GM12865 (cell line): ENCODE measurements at regions not wholly inside any gene's neighbourhood (a gene's known extent, or its start where the extent isn't known, plus 50 kb on each side); places are given as distances from the start of the nearest gene placed in this dataset.

Experiments
- DNase-seq: peaks from one replicate; pipeline ENCODE4 v3.0.0; 2010; ENCODE audit warnings: low read depth
- H3K4me3 ChIP-seq: 2 replicates; pipeline ENCODE4 v1.5.1; 2011; ENCODE audit warnings: mild to moderate bottlenecking, low read depth, low read length, control low read depth
- CTCF ChIP-seq: IDR thresholded peaks from 2 replicates; pipeline ENCODE4 v1.5.1; 2011; ENCODE audit warnings: low read length, control low read depth, low read depth, inconsistent platforms; ENCODE audit not compliant: insufficient read depth; ENCODE audit errors: missing control alignments

- DNase-seq: peak; percentile 38
- peak overlapping the region; percentile 23 for H3K4me3 ChIP-seq
- no peak for TF ChIP-seq CTCF
Observed at GRCh38 chr11:95711162-95711944, 78.2 kb downstream of the FAM76B start.

- no peak for TF ChIP-seq CTCF
- no peak overlapping the region for H3K4me3 ChIP-seq
- no peak for DNase-seq
Observed at GRCh38 chr11:95708681-95709080, 80.9 kb downstream of the FAM76B start.

- DNase-seq: no peak
- no peak overlapping the region for H3K4me3 ChIP-seq
- TF ChIP-seq CTCF: no peak
Observed at GRCh38 chr11:95706974-95707387, 82.6 kb downstream of the FAM76B start.

- no peak overlapping the region for H3K4me3 ChIP-seq
- DNase-seq: peak; percentile 88
- peak; percentile 87 for TF ChIP-seq CTCF
Observed at GRCh38 chr11:95705485-95706124, 84.0 kb downstream of the FAM76B start.

GRCh38 chr11:95704865-95705264, 84.7 kb downstream of the FAM76B start:
- TF ChIP-seq CTCF: no peak
- DNase-seq: no peak

GRCh38 chr11:95703049-95703448, 86.5 kb downstream of the FAM76B start:
- no peak overlapping the region for H3K4me3 ChIP-seq
- DNase-seq: peak; percentile 24
- no peak for TF ChIP-seq CTCF

More at GRCh38 chr11:95704865-95705264, 84.7 kb downstream of the FAM76B start:
- no peak overlapping the region for H3K4me3 ChIP-seq

GRCh38 chr11:95702526-95702925, 87.1 kb downstream of the FAM76B start:
- H3K4me3 ChIP-seq: no peak overlapping the region

More at GRCh38 chr11:95702526-95702925, 87.1 kb downstream of the FAM76B start:
- TF ChIP-seq CTCF: no peak
- no peak for DNase-seq
